ENCODE measurements at regions not wholly inside any gene's neighbourhood (a gene's known extent, or its start where the extent isn't known, plus 50 kb on each side); places are given as distances from the start of the nearest gene placed in this dataset.

DNA sequence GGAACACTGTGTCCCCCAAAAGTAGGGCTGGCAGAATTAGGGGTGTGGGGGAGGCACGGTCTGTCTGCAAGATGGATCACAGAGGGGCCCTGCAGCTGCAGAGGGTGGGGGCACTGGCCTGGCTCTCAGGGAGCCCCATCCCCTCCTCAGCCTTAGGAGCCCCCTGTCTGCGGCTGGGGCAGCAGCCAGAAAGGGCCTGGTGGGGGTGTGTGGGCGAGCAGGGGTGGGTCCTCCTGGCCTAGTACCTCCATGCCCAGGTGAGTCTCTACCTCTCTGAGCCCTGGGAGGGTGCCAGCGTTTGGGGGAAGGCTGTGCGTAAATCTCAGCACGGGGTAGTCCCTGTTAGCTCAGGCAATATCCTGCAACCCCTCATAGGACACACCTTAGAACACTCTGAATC is 280.5 kb upstream of the PPP2R2D start:
- no peak for DNase-seq
- H3K36me3 Mint-ChIP-seq = no peaks in the 10 kb centered on the region
- no peak overlapping the region for H3K27ac Mint-ChIP-seq
- H3K9me3 Mint-ChIP-seq = peaks cover 0 to 1% of the 10 kb centered on the region in 2 donors
- peaks cover 2 to 15% of the 10 kb centered on the region in 2 donors for H3K27me3 Mint-ChIP-seq
- ATAC-seq (replicated peaks) = no peak
- H3K4me3 Mint-ChIP-seq = no peak overlapping the region
- no peaks in the 10 kb centered on the region for H3K4me1 Mint-ChIP-seq

DNA sequence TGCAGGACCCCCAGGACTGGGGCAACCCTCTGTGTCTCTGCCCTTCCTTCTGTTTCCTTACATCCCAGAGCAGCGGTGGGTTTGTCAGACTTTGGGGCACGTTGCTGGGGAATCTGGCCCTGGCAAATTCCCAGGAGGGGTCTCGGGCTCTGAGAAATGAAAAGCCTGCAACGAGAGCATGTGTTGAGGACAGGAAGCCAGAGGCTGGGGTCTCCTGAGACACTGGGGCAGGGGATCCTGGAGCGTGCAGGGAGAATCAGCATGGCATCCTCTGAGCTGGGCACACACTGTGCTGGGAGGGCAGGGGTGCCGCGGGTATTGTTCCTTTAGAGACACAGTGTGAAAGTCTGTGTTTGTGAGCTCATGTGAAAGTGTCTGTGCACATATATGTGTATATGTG is 279.9 kb upstream of the PPP2R2D start:
- ATAC-seq (replicated peaks) (no peak), DNase-seq (no peak)
- no peak overlapping the region for H3K4me3 Mint-ChIP-seq

DNA sequence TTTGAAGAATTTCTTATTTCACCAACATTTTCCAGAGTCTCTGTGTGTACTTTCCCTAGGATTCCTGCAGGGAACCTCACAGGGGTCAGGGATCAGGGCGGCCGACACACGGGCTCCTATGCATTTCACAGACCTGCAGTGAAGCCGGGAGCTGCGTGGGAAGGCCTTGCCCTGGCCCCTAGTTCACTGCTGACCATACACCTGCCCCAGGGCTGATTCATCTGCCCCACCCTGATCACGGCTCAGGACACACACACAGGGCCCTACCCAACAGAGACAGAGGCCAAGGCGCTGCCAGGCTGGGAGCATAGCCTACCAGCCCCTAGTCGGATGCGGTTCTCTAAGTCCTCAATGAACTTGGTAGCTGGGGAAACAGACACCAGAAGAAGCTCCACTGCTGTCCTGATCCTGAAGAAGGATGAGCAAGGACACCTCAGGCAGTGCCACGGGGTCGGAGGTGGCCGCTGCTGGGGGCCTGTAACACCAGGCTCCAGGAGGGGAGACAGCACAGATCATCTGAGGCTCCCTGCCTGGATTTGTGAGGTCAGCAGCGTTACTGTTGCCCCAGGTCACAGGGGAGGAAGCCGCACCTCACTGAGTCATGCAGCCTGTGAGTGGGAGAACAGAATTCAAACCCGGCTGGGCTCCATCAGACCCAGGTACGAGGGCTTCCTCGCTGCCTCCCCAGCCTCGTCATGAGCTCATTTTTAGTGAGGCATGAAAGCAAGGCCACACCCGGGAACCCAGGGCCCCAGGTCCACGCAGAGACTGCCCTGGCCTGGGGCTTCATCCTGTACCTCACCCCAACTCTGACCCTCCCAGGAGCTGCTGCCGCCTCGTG is 278.8 kb upstream of the PPP2R2D start:
- DNase-seq (no peak), ATAC-seq (replicated peaks) (no peak)
- Mint-ChIP-seq H3K4me1 (no peaks in the 10 kb centered on the region), H3K9me3 (peaks cover 0 to 4% of the 10 kb centered on the region in 2 donors), H3K36me3 (no peaks in the 10 kb centered on the region), H3K27me3 (peaks cover 0 to 14% of the 10 kb centered on the region in 2 donors), H3K4me3 (no peak overlapping the region), H3K27ac (no peak overlapping the region)

More for the DNA sequence above, 279.9 kb upstream of the PPP2R2D start:
- H3K4me1 Mint-ChIP-seq = no peaks in the 10 kb centered on the region
- no peaks in the 10 kb centered on the region for H3K36me3 Mint-ChIP-seq
- peaks cover 0 to 15% of the 10 kb centered on the region in 2 donors for H3K27me3 Mint-ChIP-seq
- no peak overlapping the region for H3K27ac Mint-ChIP-seq
- H3K9me3 Mint-ChIP-seq = peaks cover 0 to 1% of the 10 kb centered on the region in 2 donors

DNA sequence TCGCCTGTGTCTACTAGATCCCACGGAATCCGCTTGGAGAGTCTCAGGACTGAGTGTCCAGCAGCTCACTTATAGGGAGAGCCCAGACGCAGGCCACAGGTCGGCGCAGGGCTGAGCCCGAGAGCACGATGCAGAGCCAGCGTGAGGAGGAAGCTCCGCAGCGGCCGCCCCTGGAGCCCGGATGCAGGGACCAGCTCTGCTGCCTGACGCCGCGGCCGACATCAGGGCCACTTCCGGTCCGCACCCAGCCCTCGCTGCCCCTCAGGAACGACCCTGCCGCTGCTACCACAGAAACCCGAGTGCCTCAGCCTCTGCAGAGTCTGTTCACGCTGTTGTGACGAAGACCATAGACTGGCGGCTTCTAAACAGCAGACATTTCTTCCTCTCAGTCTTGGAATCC is 275.8 kb upstream of the PPP2R2D start:
- H3K27me3 Mint-ChIP-seq = no peaks in the 10 kb centered on the region
- H3K36me3 Mint-ChIP-seq = no peaks in the 10 kb centered on the region
- no peaks in the 10 kb centered on the region for H3K4me1 Mint-ChIP-seq
- no peak overlapping the region for H3K4me3 Mint-ChIP-seq
- DNase-seq (no peak), ATAC-seq (replicated peaks) (no peak)
- peak overlapping the region; percentile 31 for H3K27ac Mint-ChIP-seq
- H3K9me3 Mint-ChIP-seq = peaks cover 9 to 15% of the 10 kb centered on the region in 2 donors

DNA sequence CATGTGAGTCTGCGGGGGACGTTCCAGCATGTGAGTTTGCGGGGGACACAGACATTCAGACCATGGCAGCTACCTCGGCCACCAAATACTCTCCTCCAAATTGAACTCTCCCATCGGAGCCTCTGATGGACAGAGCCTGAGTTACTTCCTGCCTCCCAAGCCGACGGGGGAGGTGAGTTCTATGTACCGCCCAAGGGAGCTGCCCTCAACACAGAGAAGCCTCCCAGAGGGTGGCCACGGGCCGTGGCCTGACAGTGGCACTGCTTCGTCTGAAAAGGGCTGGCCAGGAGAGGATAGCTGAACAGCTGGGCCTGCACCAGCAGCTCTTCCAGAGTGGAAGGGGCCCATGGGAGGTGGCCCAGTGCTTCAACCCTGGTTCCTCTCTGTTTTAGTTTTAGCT is 274.5 kb upstream of the PPP2R2D start:
- peaks cover 9 to 15% of the 10 kb centered on the region in 2 donors for H3K9me3 Mint-ChIP-seq
- no peak overlapping the region for H3K27ac Mint-ChIP-seq
- no peaks in the 10 kb centered on the region for H3K4me1 Mint-ChIP-seq
- DNase-seq (no peak), ATAC-seq (replicated peaks) (no peak)
- H3K27me3 Mint-ChIP-seq = no peaks in the 10 kb centered on the region
- H3K4me3 Mint-ChIP-seq = no peak overlapping the region
- no peaks in the 10 kb centered on the region for H3K36me3 Mint-ChIP-seq

DNA sequence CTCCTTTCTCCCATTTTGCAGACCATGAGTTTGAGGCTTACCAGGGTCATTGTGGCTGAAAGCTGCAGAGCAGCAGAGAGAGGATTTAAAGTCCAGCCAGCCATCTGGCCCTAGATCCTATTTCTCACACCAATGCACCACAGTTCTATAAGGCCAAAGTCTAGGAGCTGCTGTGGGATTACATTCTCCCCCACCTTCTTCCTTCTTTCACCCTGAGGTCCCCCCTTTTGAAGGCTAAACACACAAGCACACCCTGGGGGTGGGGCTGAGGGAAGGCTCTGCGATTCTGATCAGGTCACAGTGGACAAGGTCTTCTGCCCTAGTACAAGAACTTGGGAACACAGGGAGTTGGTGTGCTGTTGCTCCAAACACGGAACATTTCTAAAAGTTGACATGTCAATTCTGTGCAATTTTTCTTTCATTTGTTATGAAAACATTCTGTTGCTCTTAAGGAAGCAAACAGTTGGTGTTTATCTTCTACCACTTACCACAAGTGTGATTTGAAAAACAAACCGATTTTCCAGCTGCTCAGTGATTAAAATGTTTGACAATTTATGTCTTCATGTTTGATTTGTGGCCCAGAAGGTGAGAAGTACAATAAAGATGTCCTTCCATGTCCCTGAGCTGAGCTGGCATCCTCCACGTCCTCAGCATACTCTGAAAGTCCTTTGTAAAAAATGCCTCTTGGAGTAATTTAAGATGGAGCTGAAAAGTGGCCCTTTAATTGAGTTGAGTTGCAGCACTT is 271.6 kb upstream of the PPP2R2D start:
- DNase-seq (no peak), ATAC-seq (replicated peaks) (no peak)
- Mint-ChIP-seq H3K27ac (no peak overlapping the region), H3K27me3 (no peaks in the 10 kb centered on the region), H3K36me3 (no peaks in the 10 kb centered on the region), H3K4me3 (no peak overlapping the region), H3K4me1 (no peaks in the 10 kb centered on the region), H3K9me3 (peaks cover 14 to 15% of the 10 kb centered on the region in 2 donors)

DNA sequence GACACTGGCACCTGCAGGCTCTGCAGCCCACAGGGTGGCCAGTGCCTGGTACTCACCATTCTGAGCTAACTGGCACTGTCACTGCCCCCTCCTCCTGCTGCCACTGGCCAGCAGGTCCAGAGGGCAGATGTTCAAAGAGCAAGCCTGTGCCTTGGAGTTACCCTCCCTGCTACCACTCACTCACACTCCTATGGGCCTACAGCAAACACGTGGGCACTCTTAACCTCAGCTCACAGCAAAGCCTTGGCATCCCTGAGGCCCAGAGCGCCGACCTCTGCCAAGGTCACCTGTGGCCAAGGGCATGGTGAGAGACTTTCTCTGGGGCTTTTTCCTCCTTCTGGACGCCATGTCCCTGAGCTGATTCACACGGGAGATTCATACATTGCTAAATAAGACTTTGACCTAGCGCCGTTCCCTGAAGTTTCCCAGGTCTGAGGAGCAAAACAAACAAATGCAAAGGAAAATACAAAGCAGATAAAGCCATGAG is 270.0 kb upstream of the PPP2R2D start:
- Mint-ChIP-seq H3K36me3 (no peaks in the 10 kb centered on the region), H3K4me1 (no peaks in the 10 kb centered on the region), H3K27me3 (peaks cover 2 to 3% of the 10 kb centered on the region in 2 donors), H3K9me3 (peaks cover 17 to 18% of the 10 kb centered on the region in 2 donors), H3K4me3 (no peak overlapping the region), H3K27ac (no peak overlapping the region)
- DNase-seq (no peak), ATAC-seq (replicated peaks) (no peak)

DNA sequence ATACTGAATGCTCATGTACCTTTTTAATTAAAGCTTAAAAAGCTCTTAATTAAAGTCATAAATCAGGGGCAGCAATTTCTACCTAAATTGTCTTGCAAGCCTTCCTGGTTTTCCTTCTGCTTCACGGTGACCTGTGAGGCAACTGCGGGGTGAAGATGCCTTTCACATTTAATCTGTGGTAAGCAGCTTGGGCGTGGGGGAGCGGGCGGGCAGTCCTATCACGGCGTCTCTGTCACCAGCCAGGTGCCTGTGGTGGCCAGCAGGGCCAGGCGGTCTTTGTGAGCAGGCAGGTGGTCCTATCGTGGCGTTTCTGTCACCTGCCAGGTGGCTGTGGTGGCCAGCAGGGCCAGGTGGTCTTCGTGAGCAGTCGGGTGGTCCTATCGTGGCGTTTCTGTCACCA is 269.2 kb upstream of the PPP2R2D start:
- DNase-seq = no peak
- ATAC-seq (replicated peaks) = no peak
- no peak overlapping the region for H3K4me3 Mint-ChIP-seq
- no peaks in the 10 kb centered on the region for H3K4me1 Mint-ChIP-seq
- H3K36me3 Mint-ChIP-seq = no peaks in the 10 kb centered on the region
- H3K27ac Mint-ChIP-seq = no peak overlapping the region
- peaks cover 6 to 8% of the 10 kb centered on the region in 2 donors for H3K27me3 Mint-ChIP-seq
- H3K9me3 Mint-ChIP-seq = peaks cover 16 to 17% of the 10 kb centered on the region in 2 donors

DNA sequence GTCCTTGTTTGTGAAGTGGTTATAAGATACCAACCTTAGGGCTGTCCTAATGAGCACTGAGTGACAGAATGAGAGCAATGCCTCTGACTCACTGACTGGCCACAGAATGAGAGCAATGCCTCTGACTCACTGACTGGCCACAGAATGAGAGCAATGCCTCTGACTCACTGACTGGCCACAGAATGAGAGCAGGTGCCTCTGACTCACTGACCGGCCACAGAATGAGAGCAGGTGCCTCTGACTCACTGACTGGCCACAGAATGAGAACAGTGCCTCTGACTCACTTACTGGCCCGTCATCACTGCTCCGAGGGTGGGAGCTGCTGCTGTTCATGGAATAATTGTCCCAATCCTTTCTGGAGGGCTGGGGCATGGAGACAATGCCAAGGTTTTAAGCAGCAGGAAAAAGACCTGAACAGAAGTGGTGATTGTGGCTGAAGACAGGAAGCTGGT is 265.2 kb upstream of the PPP2R2D start:
- Mint-ChIP-seq H3K27me3 (peaks cover 13 to 25% of the 10 kb centered on the region in 2 donors), H3K27ac (no peak overlapping the region), H3K4me1 (no peaks in the 10 kb centered on the region), H3K4me3 (no peak overlapping the region), H3K36me3 (no peaks in the 10 kb centered on the region), H3K9me3 (peaks cover 4 to 11% of the 10 kb centered on the region in 2 donors)
- DNase-seq = no peak
- no peak for ATAC-seq (replicated peaks)

DNA sequence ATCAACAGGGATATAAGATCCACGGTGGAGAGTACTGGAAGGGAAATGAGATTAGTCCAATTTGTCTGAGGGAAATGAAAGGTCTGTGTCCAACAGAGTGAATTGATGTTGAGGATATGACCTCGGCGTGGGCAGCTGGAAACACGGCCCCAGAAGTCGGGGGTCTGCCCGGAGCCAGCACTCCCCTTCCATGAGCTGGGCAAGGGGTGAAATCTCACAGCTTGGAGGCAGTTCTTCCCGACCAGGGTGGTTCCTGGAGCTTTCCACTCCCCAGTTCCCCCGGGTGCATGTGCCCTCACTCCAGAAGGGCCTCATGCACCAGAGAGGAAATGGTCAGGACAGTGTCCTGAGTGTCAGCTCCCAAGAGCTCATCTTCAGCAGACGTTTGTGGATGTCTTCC is 264.7 kb upstream of the PPP2R2D start:
- peaks cover 8 to 11% of the 10 kb centered on the region in 2 donors for H3K9me3 Mint-ChIP-seq
- H3K36me3 Mint-ChIP-seq = no peaks in the 10 kb centered on the region
- no peak overlapping the region for H3K4me3 Mint-ChIP-seq
- peaks cover 4 to 5% of the 10 kb centered on the region in 2 donors for H3K4me1 Mint-ChIP-seq
- peaks cover 13 to 25% of the 10 kb centered on the region in 2 donors for H3K27me3 Mint-ChIP-seq
- ATAC-seq (replicated peaks) = no peak
- no peak overlapping the region for H3K27ac Mint-ChIP-seq
- DNase-seq = no peak

DNA sequence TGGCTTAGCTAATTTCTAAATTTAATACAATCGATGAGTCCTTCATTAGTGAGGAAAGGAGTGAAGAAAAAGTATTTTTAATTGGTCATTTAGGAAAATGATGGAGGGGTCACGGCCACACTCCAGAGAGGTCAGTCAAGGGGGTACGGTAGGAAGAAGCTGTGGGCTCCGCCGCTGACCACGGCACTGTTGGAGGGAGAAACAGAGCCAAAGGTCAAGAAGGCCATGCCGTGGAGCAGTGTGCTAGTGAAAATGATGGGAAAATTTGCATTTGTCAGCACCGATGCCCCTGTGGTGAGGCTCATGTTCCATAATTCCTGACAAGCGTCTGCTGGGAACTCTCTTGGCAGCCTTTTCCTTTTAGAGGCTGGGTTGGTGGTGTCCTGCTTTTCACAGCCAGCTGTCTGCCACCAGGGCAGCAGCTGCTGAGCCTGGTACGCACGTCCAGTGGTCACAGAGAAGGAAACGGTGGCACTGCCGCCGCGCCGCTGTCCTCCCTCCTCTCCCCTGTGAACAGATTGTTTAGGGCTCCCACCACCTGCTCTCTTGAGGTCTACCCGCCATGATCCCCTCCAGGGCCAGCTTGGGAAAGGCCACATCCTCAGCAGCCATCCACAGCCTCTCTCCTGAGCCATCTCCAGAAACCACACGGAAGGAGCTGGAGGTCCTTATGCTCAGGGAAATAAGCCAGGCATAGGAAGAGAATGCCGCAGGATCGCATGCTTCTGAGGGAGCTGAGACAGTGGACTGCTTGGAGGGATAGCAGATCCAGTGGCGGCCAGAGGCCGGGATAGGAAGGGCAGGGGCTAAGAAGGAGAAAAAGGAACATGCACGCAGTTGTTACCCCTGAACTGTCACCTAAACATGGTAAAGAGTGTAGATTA is 263.7 kb upstream of the PPP2R2D start:
- no peak for ATAC-seq (replicated peaks)
- Mint-ChIP-seq H3K36me3 (no peaks in the 10 kb centered on the region), H3K4me1 (peaks cover 4 to 10% of the 10 kb centered on the region in 2 donors), H3K27ac (no peak overlapping the region), H3K9me3 (peaks cover 8 to 13% of the 10 kb centered on the region in 2 donors), H3K4me3 (no peak overlapping the region), H3K27me3 (peaks cover 13 to 25% of the 10 kb centered on the region in 2 donors)
- DNase-seq = no peak

DNA sequence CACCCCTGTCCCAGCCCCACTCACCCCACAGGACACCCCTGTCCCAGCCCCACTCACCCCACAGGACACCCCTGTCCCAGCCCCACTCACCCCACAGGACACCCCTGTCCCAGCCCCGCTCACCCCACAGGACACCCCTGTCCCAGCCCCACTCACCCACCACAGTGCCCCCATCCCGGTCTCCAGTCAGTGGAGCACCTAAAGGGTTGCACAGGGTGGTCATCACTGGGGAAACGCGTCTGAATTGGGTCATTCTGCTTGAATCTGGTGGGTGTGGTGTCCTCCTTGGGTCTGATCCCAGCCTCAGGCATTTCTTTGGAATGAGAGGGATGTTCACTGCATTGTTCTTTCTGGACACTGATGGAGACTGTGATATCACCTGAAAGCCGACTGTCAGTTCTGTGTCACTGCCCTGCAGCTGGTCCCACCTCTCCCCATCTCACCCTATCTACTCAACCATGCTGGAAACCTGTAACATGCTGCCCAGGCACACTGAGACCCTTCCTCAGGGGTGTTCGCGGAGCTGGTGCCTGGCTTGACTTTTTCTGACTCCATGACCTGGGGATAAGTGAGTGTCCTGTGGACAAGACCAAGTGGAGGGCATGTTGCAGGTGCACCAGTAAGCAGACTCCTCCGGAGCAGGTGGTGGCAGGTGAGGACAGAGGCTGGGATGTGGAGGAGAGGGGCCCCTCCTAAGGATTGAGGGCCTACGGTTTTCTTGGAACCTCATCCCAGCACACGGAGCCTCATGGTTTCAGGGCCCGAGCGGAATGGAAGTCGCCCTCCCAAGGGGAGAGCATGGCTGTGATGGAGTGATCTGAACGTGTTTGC is 262.5 kb upstream of the PPP2R2D start:
- peaks cover 8 to 10% of the 10 kb centered on the region in 2 donors for H3K9me3 Mint-ChIP-seq
- no peak for ATAC-seq (replicated peaks)
- H3K27ac Mint-ChIP-seq = no peak overlapping the region
- peaks cover 4 to 10% of the 10 kb centered on the region in 2 donors for H3K4me1 Mint-ChIP-seq
- H3K4me3 Mint-ChIP-seq = no peak overlapping the region
- peaks cover 13 to 25% of the 10 kb centered on the region in 2 donors for H3K27me3 Mint-ChIP-seq
- no peaks in the 10 kb centered on the region for H3K36me3 Mint-ChIP-seq
- no peak for DNase-seq

DNA sequence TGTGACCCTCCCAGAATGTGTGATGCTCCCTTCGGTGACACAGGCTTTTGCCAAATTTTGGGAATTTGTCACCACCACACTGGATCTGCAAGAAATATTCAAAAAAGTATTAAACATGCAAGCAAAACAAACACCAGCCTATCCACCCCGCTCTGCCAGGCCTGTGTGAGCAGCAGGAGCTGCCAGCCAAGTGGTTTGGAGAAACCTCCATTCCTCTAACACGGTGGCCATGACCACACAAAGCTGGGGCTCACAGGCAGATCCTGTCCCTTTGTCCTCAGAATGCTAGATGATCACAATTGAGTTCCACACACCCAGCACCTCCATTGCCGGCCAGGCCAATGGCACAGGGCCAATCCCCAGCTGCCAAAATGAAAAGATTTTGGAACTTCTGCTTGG is 261.9 kb upstream of the PPP2R2D start:
- ATAC-seq (replicated peaks) (no peak), DNase-seq (no peak)
- Mint-ChIP-seq H3K36me3 (no peaks in the 10 kb centered on the region), H3K4me1 (peaks cover 4 to 10% of the 10 kb centered on the region in 2 donors), H3K27me3 (peaks cover 13 to 25% of the 10 kb centered on the region in 2 donors), H3K27ac (no peak overlapping the region), H3K4me3 (no peak overlapping the region), H3K9me3 (peaks cover 8% of the 10 kb centered on the region in 2 donors)
